Left hindlimb (tissue), 1 donor: ENCODE measurements at regions not wholly inside any gene's neighbourhood (a gene's known extent, or its start where the extent isn't known, plus 50 kb on each side); places are given as distances from the start of the nearest gene placed in this dataset.
A peak's percentile ranks its signal among the peaks of the same experiment; 100 is the strongest.
"Not testable (repeated sequence)": the region's sequence is repeated elsewhere in the genome, so short reads cannot be mapped to it uniquely, and the experiment has no call there.

Experiments used
- DNase-seq: peaks from one replicate; pipeline ENCODE4 v3.0.0-alpha.2; 2018

DNA sequence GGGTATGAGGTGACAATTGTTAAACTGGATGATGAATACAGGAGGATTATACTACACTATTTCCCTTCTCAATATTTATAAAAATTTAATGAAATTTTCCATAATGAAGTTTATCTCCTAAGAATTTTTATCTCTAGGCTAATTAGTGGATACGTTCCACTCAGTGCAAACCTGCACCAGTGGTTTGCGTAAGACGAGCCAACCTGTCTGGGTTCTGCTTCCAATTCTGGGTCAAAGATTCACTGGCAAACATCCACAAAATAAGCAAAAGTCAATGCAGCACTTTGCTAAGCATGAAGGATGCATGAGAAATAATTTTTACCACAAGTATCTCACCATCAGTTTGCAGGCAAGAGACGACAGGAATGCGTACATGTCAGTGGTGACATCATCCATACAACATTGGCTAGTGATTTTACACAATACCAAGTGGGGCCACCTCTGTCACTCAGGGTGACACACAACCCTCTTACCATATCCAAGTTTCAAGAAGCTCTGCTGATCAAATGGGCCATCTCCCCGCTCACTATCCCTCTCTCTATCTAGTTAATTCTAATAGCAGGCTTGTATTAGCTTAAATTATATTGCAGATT lies 51.7 kb downstream of the FAM50B start:
- no peak for DNase-seq

DNA sequence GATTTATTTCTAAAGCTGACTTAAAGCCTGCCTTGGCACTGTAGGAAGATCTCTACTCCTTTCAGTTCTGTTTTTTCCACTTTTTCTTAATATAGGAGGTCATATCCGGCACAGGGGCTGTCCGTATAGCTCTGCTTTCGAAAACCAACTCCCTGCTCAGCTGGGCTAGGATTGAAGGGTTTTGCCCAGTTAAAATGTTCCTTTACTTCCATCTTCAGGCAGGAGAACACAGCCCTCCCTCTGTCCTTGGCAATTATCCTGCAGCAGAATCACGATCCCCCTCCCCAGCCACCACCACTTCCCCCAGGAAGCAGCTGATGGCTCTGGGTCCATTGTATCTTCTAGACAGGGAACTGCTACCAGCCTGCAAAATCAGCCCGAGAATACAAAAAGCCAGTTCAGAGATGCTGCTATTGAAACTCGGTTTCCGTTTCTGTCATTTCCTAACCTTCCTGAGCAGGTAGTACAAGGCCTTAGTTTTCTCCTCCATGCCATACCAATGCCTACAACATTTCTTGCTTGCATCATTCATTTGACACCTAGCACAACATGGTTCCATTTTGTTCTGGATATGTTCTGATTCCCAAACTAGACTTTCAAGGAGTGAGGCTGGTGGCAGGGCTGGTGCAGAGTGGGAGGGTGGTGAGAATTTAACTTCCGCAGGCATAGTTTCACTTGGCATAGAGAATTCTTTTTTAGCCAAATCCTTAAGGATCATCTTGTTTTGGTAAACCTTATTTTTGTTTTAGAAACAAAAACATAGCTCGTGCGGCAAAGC lies 53.9 kb downstream of the FAM50B start:
- no peak for DNase-seq

DNA sequence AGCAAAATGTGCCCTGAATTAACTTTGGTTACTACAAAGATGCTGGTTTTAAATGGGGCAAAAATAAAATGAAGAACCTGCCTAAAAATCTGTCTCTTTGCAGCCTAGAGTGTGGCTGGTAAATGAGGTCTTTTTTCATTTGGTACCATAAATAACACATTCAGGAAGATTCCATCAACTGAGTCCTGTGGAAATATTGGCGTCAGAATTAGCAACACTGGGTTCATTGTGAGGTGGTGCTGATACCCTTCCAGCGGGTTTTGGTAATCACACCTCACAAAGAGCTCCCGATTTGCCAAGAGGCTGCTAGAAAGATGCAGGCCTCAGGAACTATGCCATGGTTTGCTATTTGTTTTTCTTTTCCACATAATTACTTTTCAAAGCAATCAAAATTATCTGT lies 55.3 kb downstream of the FAM50B start:
- DNase-seq: no peak

DNA sequence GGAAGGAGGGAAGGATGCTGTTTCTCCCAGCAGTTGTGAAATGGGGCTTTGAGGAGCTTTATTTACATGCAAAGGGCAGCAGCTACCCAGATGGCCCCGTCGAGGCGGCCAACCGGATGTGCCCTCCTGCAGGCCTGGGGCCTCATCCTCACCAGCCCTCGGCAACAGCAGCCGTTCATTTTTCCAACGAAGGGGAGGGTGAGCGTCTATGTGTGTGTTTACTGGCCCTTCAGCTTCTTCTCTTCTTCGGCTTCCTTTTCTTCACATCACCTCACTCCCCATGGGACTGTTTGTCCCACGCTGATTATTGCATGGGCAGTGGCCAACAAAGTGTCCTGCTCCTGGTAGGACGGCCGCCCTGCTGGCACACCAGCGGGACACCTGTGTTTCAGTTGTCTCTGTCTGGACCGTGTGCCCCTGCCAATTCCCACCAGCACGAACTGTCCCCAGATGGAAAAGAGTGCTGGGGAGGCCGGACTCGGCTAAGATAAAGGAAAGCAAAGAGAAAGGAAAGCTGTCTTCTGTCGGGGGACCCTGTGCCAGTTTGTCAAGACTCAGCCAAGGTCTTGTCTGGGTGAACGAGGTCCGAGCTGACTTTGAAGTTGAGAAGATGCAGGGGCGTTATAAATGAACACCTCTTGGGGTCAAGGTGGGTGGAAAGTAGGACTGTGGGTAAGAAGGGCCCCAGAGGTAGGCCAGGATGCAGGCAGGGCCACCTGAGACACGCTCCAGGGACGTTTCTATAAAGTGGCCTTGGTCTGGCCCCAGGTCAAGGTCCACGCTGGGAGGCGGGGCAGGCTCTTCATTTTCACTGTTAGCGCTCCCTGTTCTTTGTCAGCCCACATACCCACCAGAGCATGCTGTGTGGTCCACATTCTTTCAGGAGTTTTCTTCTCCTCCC lies 57.0 kb downstream of the FAM50B start:
- DNase-seq: no peak

DNA sequence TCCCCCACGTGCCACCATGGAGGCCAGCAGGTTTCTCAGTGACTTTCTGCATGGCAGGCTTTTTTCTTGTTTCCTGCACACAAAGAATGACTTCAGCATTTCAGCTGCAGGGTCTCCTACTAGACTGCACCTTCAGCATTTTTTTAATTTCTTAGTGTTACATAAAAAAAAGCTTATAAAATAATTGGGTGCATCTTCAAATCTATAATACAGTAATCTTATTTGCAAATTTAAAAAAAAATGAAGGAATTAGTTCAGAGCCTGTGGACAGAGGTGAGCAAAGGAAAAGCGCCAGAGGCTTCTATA lies 57.6 kb downstream of the FAM50B start:
- no peak for DNase-seq

DNA sequence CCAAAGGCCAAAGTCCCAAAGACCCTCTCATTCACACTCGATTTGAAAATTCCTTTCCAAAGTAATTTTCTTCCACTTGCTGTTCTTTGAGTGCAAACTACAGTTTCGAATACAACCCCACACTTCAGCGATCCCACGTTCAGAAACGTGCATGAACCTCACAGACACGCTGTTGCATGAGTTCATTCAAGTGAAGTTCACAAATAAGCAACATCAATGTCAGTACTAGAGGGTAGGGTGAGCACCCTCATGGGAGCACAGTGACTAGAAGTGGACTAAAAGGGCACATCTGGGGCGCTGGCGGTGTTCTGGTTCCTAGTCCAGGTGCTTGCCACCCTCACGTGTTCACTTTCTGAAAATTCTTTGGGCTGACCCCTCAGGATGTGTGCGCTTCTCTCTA lies 59.0 kb downstream of the FAM50B start:
- no peak for DNase-seq

DNA sequence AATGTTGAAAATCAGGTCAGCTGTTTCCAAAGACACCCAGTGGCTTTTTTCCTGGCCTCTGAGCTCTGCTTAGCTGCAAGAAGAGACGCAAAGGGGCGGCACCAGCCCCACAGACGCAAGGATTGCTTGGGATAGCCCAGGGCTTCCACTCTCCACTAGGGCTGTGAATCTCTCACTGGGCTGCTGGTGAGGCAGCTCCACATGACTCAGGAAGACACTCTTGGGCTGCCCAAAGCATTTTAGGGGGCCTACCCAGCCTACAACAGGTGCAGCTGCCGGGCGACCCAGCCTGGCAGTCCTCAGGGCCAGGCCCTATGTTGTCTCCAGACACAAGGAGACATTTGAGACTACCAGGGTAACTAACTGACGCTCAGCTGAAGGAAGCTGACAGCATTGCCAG lies 59.8 kb downstream of the FAM50B start:
- no peak for DNase-seq

DNA sequence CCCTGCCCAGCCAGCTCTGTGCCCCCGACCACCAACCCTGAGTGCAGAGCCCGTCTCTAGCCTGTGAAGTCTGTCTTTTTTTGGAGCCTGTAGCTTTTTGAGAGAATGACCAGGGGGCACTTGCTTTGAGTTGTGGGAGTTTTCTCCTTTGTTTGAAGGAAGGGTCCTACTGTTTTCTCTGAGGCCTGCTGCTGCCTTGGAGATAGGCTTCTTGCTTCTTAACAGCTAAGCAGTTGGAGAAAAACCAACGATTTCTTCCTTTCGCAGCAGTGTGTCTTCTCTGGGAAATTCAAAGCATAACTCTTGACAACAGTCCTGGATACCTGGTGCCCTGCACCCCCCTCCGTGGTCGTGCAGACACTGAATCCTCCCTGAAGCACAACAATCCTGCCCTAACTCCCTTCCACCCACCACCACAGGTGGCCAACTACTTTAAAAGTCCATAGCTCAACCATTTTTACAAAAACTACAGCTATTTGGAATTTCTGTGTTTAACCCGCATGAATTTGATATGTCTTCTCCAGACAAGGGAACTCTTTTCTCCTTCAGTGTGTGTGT lies 61.0 kb downstream of the FAM50B start:
- no peak for DNase-seq

DNA sequence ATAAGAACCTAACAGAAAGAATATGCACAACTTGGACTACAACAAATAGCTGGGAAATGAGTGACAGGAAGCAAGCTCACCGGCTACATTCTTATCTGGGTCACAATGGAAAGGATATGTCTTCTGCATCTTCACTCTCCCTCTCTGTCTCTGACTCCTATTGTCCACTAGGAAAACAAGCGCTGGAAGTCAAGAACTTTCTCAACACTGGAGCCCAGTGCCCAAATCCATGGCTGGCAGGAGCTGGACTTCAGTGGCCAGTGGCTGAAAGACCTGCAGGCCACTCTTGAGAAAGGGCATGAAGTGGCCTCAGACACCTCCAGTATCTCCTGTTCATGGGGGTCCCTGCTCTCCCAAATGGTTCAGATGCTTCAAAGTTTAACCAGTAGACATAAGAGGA lies 62.0 kb downstream of the FAM50B start:
- no peak for DNase-seq

DNA sequence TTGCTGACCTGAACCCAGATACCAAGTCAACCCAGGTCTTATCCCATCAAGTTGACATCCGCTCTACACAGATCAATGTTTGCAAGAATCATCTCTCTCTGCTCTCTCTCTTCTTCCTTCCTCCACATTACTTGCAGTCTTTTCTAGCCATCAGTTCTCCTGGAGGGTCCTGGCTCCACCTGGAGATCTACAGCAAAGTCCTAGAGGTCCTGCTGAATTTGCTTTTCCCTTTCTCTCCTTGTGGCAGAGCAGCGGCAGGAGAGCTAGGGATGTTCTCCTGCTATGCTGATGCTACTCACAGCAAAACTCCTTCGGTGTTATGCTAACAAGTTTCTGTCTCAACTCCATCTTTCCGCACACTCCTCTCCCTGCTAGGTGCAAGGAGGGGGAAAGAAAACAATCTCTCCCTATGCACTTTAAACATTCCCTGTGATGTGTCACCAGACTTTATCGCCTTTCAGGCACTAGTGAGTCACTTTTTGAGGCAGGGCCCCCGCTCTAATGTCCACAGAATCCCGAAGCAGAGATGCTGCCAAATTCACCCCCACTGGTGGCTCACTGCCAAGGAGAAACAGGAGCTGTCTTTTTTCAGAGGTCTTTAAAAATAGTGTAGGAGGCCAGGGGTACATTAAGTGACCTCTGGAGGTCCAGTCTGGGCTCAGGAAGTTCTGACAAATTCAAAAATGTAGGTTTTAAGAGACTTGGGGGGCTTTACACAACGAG lies 62.6 kb downstream of the FAM50B start:
- peak; percentile 80 for DNase-seq

DNA sequence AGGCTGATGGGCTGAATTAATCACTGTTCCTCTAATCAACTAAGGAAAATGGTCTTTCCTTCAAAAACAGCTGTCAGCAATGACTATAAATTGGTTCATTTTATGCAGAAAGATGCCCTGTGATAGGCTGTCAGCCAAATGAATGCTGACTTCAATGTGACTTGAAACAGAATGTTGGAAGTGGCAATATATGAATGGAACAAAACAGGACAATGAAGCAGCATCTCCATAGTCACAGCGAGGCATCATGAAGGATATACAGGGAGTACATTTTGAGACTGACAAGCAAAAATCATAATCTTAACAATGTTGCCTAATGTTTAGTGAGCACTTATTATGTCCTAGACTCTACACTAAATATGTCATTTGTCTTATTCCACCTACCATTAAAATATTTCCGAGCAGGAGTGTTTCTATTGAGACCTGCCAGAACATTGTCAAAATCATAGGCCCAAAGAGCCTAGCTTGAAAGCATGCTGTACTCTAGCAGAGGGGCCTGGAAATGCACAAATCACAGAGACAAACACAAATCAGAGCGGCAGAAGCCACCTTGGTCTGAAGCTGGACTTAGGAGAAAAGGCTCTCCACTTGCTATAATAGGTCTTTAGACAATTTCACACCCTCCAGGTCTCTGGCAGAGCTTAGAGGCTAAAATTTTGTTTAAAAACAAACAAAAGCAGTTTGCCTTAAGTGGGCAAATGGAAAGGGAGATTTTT lies 63.3 kb downstream of the FAM50B start:
- no peak for DNase-seq

DNA sequence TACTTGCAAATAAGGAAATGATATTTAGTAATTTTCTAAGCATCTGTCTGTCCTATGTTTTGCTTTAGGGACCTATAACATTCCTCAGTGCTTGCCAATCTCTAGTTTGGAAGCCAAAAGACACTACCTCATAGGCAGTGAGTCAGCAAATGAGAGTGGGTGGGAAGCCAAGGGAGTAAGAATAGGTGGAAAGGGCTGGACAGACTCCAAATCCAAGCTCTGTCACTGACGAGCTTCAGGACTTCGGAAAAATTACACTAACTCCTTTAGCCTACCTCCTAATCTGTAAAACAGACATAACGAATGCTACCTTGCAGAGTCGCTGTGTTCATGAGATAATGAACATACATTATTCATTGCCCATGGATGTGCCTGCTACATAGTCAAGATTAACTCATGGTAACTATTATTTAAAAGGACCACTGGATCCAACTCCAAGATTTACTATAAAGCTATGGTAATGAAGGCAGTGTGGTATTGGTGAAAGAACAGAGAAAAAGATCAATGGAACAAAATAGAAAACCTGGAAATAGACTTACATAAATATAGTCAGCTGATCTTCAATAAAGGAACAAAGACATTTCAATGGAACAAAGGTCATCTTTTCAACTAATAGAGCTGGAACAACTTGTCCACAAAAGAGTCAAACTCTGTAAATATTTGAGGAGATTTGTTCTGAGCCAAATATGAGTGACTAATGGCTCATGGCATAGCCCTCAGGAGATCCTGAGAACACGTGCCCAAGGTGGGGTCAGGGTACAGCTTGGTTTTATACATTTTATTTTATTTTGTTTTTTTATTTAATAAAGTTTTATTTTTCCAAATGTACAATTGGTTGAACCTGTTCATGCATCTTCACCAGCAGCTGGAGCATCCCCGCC lies 64.1 kb downstream of the FAM50B start:
- peak; percentile 86 for DNase-seq

DNA sequence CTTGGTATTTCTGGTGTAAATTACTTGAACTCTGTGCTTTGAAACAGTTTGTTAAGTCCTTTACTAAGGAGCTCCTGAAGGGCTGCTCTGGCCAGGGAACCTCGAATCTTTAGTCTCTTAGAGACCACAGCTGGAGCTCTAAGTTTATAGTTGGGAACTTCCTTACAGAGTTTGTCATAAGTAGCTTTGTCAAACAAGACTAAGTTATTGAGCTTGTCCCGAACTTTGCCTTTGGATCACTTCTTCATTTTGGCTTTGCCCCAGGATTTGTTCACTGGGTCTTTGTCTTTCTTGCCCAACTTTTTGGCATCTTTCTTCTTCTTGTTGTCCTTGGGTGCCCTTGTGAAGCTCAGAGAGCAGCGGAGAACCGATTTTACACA lies 64.8 kb downstream of the FAM50B start:
- no peak for DNase-seq

DNA sequence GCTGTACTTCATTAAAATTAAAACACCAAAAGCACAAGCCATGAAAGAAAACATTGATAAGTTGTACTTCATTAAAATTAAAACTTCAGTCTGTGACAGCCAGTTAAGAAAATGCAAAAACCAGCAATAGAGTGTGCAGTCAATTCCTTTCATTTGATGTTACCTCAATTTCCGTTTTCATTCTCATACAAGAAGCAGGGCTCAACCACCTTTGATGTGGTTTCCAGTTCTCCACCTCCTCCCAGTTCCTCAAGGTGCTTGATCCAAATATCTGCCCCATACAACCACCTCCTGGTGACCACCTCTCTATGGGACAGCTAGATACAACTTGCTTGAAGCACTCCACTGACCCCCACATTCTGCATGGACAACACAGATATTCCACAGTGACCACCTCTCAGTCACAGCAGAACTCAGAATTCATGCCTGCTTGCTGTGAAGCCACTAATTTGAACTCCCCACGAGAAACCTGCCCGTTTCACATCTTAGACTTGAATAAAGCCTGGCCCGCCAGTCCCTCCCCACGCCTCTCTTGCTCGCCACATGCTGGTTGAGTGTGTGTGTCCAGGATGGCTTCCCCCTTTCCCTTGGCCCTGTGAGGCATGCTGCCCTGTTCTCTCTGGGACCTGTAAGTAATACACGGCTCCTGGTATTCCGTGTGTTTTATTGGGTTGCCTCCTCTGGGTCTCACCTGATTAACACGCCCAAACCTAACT lies 66.1 kb downstream of the FAM50B start:
- no peak for DNase-seq

DNA sequence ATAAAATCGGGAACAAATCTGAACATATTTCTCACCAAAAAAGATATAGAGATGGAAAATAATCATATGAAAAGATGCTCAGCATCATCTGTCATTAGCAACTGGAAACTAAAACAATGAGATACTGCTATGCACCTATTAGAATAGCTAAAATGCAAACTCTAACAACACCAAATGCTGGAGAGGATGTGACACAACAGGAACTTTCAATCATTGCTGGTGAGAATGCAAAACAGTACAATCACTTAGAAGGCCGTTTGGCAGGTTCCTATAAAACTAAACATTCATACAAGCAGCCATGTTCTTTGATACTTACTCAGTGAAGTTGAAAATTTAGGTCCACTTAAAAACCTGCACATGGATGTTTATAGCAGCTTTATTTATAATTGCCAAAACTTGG lies 67.0 kb downstream of the FAM50B start:
- no peak for DNase-seq

DNA sequence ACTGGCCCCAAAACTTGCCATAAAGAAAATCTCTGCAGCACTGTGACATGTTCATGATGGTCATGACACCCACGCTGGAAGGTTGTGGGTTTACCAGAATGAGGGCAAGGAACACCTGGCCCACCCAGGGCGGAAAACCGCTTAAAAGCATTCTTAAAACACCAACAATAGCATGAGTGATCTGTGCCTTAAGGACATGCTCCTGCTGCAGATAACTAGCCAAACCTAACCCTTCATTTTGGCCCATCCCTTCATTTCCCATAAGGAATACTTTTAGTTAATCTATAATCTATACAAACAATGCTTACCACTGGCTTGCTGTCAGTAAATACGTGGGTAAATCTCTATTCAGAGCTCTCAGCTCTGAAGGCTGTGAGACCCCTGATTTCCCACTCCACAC lies 67.6 kb downstream of the FAM50B start:
- not testable (repeated sequence) for DNase-seq

DNA sequence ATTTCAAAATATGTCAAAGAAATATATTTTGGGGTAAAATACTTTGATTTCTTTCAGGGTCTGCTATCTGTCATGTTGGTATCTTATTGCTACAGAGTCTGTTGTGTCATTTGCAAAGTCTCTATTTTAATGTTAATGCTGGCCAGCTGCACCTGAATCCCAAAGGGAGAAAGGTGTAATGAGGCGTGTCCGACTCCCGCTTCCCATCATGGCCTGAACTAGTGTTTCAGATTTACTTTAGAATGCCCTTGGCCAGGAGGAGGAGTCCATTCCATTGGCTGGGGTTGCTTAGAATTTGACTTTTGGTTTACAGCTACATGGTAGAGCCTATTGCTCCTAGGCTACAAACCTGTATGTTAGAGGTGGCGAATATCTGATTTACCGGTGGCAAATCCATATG lies 69.3 kb downstream of the FAM50B start:
- DNase-seq: no peak

DNA sequence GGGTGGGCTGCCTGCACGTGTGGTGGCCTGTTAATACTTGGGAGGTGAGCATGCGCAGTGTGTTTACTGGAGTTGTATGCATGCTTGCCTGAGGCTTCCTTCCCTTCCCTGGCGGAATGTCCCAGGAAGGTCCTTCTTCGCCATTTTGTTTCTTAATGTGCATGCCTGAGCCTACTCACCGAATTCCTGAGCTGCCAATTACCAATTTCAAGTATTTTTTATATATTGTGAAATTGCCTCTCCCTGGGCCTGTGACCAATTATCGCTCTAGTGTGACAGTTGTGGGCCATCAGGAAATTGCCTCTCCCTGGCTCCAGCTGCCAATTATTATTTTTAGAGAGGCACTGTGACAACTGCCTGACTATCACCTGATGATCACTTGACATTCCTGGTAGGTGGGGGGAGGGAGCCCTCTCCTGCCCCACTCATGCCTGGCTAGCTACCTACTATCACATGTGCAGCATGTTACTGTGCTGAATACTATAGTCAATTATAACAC lies 70.0 kb downstream of the FAM50B start:
- no peak for DNase-seq

DNA sequence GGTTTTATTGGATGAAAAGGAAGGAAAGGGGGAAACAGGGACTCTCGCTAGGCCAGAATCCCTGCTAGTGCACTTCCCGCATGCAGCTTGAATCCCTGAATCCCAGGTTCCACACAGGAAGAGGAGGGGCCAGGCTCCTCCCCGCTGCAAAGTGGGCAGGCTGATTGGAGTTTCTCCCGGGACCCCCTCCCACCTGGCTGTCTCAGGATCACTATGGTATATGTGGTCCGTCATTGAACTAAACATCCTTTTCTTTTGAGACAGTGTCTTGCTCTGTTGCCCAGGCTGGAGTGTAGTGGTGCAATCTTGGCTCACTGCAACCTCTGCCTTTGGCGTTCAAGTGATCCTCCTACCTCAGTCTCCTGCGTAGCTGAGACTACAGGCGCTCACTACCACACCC lies 70.7 kb downstream of the FAM50B start:
- no peak for DNase-seq

DNA sequence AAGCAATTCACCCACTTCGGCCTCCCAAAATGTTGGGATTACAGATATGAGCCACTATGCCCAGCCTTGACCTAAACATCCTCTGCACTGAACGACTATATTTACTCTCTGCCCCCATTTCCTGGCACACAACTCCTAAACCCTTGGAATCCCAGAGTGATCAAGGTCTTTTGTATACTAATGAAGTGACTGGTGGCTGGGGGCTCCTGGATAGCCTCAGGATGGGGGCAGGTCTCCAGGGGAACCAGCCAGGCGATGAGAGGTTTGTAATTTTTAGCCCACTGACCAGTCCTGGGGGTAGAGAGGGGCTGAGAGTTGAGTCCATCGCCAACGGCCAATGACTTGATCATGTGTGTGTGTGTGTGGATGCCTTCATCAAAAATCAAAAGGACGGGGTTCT lies 71.1 kb downstream of the FAM50B start:
- DNase-seq: no peak
